ENCODE measurements at regions not wholly inside any gene's neighbourhood (a gene's known extent, or its start where the extent isn't known, plus 50 kb on each side); places are given as distances from the start of the nearest gene placed in this dataset.
"Not testable (repeated sequence)": the region's sequence is repeated elsewhere in the genome, so short reads cannot be mapped to it uniquely, and the experiment has no call there.

DNA sequence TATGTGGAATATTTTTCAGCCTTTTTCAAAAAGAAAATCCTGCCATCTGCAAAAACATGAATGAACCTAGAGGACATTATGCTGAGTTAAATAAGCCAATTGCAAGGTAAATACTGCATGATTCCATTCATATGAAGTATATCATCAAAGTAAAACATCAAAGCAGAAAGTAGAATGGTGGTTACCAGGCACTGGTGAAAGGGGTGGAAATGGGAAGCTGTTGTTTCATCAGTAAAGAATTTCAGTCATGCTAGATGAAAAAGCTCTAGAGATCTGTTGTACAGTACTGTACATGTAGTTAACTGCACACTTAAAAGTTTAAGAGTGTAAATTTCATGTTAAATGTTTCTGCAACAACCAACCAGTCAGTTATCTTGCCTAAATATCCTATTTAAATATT is 196.8 kb upstream of the ADGRL3 start:
- ATAC-seq (no peak), DNase-seq (ENCODE audit: low spot score) (no peak)
- intact Hi-C loops (cut with DNase I) = no loop called here

GRCh38 chr4:61004651-61005170 is 195.4 kb upstream of the ADGRL3 start:
- ATAC-seq (no peak), DNase-seq (ENCODE audit: low spot score) (no peak)
- intact Hi-C loops (cut with DNase I) = no loop called here

DNA sequence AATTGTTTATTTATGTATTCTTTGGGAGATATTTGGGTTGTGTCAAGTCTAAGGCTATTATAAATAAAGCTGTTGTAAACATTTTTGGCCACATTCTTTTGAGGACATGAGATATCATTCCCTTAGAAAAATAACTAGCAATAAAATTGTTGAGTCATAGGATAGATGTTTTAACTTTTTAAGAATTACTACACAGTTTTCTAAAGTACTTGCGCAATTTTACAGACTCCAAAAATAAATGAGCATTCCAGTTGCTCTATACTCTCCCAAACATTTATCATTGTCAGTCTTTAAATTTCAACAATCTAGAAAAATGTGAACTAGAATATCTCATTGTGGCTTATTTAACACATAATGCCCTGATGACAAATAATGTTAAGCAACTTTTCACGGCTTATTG is 189.1 kb upstream of the ADGRL3 start:
- ATAC-seq = no peak
- intact Hi-C loops (cut with DNase I) = no loop called here
- DNase-seq (ENCODE audit: low spot score) = no peak

DNA sequence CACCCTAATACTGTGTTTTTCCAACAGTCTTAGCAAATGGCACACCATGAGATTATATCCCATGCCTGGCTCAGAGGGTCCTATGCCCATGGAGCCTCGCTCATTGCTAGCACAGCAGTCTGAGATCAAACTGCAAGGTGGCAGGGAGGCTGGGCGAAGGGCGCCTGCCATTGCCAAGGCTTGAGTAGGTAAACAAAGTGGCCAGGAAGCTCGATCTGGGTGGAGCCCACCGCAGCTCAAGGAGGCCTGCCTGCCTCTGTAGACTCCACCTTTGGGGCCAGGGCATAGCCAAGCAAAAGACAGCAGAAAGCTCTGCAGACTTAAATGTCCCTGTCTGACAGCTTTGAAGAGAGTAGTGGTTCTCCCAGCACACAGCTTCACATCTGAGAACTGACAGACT is 188.2 kb upstream of the ADGRL3 start:
- ATAC-seq; DNase-seq (ENCODE audit: low spot score); intact Hi-C loops (cut with DNase I): not testable (repeated sequence)

DNA sequence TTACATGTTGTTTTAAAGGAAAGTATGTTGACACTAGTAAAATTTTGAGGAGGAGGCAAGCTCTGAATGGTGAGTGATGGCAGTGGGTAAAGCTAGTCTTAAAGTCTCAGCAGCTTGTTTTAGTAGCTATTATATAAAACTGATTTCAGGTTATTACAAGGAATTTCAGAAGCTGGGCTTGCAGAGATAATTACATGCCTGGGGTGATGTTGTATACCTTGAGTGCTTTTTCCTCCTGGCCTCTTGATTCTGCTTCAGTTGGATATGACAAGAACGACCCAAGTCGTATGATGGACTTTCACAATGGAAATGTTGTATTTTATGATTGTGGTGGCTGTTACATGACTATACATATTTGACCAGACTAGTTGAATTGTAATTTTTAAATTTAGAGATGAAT is 175.5 kb upstream of the ADGRL3 start:
- intact Hi-C loops (cut with DNase I) = no loop called here
- no peak for ATAC-seq
- no peak for DNase-seq (ENCODE audit: low spot score)

- ATAC-seq (no peak), DNase-seq (ENCODE audit: low spot score) (no peak)
- intact Hi-C loops (cut with DNase I) = no loop called here
These were observed 172.2 kb upstream of the ADGRL3 start for GRCh38 chr4:61027939-61028338.

GRCh38 chr4:61036071-61036684 is 163.9 kb upstream of the ADGRL3 start:
- no peak for DNase-seq (ENCODE audit: low spot score)
- no peak for ATAC-seq
- intact Hi-C loops (cut with DNase I) = no loop called here

DNA sequence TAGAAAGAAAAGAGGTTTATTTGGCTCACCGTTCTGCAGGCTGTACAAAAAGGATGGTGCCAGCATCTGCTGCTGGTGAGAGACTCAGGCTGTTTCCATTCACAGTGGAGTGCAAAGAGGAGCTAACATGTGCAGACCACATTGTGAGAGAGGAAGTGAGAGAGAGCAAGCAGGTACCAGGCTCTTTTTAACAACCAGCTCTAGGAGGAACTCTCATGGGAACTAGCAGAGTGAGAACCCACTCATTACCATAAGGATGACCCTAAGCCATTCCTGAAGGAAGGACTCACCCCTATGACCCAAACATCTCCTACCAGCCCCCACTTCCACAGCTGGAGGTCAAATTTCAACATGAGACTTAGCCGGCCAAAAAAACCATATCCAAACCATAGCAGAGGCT is 158.6 kb upstream of the ADGRL3 start:
- ATAC-seq (no peak), DNase-seq (ENCODE audit: low spot score) (no peak)
- intact Hi-C loops (cut with DNase I) = no loop called here

DNA sequence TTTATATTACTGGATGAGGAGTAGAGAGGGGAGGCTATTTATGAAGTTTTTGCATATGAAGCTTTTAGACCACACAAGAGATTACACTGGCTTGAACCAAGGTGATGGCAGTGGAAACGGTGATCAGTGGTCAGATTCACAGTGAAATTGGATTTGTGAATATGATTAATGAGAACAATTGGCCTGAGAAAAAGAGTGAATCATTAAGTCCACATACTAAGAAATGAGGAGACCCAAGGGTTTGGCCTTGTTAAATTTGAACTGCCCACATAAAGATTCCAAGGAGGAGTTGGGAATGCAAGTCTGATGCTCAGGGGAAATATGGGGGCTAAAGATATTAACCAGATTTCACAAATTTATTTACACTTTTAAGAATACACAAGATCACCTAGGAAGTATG is 155.3 kb upstream of the ADGRL3 start:
- intact Hi-C loops (cut with DNase I) = no loop called here
- DNase-seq (ENCODE audit: low spot score) = no peak
- no peak for ATAC-seq

DNA sequence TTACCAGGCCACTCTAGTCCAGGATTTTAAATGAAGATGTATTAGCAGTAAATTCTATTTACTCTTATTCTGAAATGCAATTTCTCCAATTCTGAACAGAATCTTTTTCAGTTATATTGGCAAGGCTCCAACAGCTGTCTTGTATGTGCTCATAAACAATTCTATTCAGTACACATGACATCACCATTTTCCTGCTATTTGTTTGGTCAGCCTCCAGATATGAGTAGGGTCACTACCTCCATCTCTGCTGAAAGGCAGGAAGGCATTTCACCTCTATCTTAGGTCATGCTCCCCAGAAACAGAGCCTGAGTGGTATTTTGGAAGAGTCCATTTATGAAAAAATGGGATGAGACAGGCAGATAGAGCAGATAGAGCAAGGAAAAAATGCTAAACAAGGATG is 151.1 kb upstream of the ADGRL3 start:
- DNase-seq (ENCODE audit: low spot score) = no peak
- ATAC-seq = no peak
- intact Hi-C loops (cut with DNase I) = no loop called here

- intact Hi-C loops (cut with DNase I) = no loop called here
- ATAC-seq (no peak), DNase-seq (ENCODE audit: low spot score) (no peak)
These were observed 132.7 kb upstream of the ADGRL3 start for GRCh38 chr4:61067381-61067780.

DNA sequence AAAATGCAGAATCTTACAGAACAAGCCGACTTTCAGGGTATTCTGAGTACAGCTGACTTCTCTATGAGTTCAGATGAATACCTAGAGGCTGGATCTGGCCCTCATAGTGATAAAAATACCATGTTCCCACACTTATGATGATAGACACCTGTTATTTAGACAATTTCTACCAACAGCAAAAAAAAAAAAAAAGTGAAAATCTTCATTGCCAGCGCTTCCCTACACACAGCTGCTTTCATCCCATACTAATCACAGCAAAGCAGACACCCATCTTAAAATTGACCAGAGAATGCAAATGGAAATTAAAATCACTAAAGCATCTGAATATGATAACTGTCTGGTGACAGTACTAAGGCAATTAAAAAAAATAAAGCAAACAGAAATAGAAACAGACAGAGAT is 132.1 kb upstream of the ADGRL3 start:
- intact Hi-C loops (cut with DNase I) = no loop called here
- ATAC-seq = no peak
- no peak for DNase-seq (ENCODE audit: low spot score)

GRCh38 chr4:61068745-61069144 is 131.4 kb upstream of the ADGRL3 start:
- ATAC-seq (peak; percentile 78), DNase-seq (ENCODE audit: low spot score) (no peak)
- intact Hi-C loops (cut with DNase I) = no loop called here

GRCh38 chr4:61070269-61070668 is 129.9 kb upstream of the ADGRL3 start:
- DNase-seq (ENCODE audit: low spot score) (no peak), ATAC-seq (no peak)
- intact Hi-C loops (cut with DNase I) = no loop called here

- intact Hi-C loops (cut with DNase I) = no loop called here
- no peak for DNase-seq (ENCODE audit: low spot score)
- ATAC-seq = no peak
These were observed 120.7 kb upstream of the ADGRL3 start for GRCh38 chr4:61079427-61079826.

GRCh38 chr4:61079976-61080375 is 120.2 kb upstream of the ADGRL3 start:
- DNase-seq (ENCODE audit: low spot score) = no peak
- ATAC-seq = no peak
- intact Hi-C loops (cut with DNase I) = no loop called here

DNA sequence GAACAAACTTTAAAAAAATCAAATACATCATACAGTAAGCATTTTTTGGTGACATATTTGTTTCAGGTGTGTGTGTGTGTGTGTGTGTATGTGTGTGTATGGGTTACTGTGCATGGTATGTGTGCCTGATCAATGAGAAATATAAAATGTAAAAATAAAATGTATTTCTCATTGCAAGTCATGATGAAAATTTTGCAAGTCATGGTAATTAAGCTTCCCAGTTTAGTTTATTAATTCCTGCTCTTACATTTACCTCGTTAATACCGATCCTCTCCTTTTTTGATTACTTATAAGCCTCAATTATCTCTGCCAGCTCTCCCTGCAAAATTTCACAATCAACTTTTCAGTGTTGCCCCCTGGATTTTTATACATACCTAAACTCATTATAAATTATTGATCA is 114.6 kb upstream of the ADGRL3 start:
- no peak for DNase-seq (ENCODE audit: low spot score)
- no peak for ATAC-seq
- intact Hi-C loops (cut with DNase I) = no loop called here

DNA sequence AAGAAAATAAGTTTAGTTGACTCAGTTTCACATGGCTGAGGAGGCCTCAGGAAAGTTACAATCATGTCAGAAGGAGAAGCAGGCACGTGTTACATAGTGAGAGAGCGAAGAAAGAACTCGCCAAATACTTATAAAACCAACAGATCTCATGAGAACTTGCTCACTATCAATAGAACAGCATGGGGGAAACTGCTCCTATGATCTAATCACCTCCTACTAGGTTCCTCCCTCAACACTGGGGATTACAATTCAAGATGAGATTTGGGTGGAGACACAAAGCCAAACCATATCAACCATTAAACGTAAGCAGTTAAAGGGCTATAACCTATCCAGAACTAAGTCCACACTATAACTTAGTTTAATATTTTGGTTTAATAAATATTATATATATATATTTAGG is 113.8 kb upstream of the ADGRL3 start:
- no peak for ATAC-seq
- no peak for DNase-seq (ENCODE audit: low spot score)
- intact Hi-C loops (cut with DNase I) = no loop called here

DNA sequence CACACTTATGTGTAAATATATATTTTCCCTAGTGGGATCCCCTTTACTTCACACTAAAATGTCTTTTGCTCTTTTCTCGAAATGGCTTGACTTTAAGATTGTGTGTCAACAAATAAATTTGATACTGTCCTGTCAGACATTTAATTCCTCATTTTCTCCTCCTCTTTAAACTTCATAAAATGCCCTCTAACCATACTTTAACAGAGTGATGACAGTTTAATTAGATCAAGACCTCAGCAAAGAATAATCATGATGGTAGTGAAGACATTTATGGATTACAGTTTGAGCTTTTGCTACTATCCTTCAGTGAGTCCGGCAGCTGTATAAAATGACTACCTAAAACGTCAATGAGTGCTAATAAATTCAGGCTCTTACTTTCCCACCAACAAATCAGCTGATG is 113.1 kb upstream of the ADGRL3 start:
- intact Hi-C loops (cut with DNase I) = no loop called here
- ATAC-seq (no peak), DNase-seq (ENCODE audit: low spot score) (no peak)

GRCh38 chr4:61094854-61095598 is 105.1 kb upstream of the ADGRL3 start:
- DNase-seq (ENCODE audit: low spot score) (no peak), ATAC-seq (no peak)
- intact Hi-C loops (cut with DNase I) = no loop called here

DNA sequence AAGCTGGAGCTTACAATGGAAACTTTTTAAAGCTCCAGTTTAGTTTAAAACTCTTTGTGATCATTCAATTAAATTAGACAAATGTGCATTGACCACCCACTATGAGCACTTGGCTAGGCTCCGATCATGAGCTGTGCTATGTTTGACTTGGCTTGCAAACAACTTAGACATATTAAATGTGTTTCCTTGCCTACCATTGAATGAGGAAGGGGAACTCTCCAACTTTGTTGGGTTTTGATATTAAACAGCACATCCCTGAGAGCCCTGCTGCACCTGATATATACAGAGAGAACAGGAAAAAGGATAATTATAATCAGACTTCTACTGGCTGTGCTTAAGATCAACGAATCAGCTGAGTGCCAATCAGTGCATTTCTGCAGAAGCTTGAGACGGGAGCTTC is 71.4 kb upstream of the ADGRL3 start:
- no peak for ATAC-seq
- DNase-seq (ENCODE audit: low spot score) = no peak
- intact Hi-C loops (cut with DNase I) = no loop called here
